ENCODE measurements at regions not wholly inside any gene's neighbourhood (a gene's known extent, or its start where the extent isn't known, plus 50 kb on each side); places are given as distances from the start of the nearest gene placed in this dataset.

DNA sequence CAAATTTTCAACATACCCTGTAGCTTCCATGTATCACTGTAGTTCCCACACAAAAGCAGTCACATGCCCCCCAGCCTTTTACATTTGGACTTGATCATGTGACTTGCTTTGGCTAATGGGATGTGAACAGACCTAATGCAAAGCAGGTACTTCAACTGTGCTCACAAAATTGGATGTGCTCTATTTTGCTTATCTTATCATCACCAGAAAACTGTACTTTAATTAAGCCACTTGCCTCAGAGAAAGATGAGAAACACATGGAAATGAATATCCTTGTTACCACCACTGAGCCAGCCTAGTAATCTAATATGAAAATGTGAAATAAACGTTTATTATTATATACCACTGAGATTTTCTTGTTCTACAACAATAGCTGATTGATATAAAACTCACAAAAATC, 402.7 kb upstream of the HTR2C start:
- TF ChIP-seq, protein P1, sequence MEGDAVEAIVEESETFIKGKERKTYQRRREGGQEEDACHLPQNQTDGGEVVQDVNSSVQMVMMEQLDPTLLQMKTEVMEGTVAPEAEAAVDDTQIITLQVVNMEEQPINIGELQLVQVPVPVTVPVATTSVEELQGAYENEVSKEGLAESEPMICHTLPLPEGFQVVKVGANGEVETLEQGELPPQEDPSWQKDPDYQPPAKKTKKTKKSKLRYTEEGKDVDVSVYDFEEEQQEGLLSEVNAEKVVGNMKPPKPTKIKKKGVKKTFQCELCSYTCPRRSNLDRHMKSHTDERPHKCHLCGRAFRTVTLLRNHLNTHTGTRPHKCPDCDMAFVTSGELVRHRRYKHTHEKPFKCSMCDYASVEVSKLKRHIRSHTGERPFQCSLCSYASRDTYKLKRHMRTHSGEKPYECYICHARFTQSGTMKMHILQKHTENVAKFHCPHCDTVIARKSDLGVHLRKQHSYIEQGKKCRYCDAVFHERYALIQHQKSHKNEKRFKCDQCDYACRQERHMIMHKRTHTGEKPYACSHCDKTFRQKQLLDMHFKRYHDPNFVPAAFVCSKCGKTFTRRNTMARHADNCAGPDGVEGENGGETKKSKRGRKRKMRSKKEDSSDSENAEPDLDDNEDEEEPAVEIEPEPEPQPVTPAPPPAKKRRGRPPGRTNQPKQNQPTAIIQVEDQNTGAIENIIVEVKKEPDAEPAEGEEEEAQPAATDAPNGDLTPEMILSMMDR (IDR thresholded peaks at IDR 0.05; ENCODE audit: low read length) = no peak
- no peak for TF ChIP-seq EZH2 (IDR thresholded peaks at IDR 0.05; ENCODE audit: borderline replicate concordance, low read length)

All from OCI-LY1 (cell line).